ENCODE measurements at regions not wholly inside any gene's neighbourhood (a gene's known extent, or its start where the extent isn't known, plus 50 kb on each side); places are given as distances from the start of the nearest gene placed in this dataset.
A peak's percentile ranks its signal among the peaks of the same experiment; 100 is the strongest.

- no peak for DNase-seq
These were observed 141.9 kb upstream of the TECRL start for GRCh38 chr4:64551125-64551524.

- DNase-seq = no peak
These were observed 136.3 kb upstream of the TECRL start for GRCh38 chr4:64545593-64545992.

GRCh38 chr4:64539234-64539849, 130.1 kb upstream of the TECRL start:
- DNase-seq = peak; percentile 21 to 62

- peak in 1 of 2 experiments; percentile 5 for DNase-seq
These were observed 129.0 kb upstream of the TECRL start for GRCh38 chr4:64538219-64538618.

GRCh38 chr4:64533637-64534036, 124.4 kb upstream of the TECRL start:
- DNase-seq = no peak

GRCh38 chr4:64533159-64533558, 123.9 kb upstream of the TECRL start:
- no peak for DNase-seq

GRCh38 chr4:64520421-64520820, 111.2 kb upstream of the TECRL start:
- no peak for DNase-seq

- no peak for DNase-seq
These were observed 109.3 kb upstream of the TECRL start for GRCh38 chr4:64518600-64518999.

GRCh38 chr4:64516176-64516575, 106.9 kb upstream of the TECRL start:
- no peak for DNase-seq

- no peak for DNase-seq
These were observed 98.8 kb upstream of the TECRL start for GRCh38 chr4:64508089-64508488.

GRCh38 chr4:64503945-64504675, 94.9 kb upstream of the TECRL start:
- DNase-seq = no peak

GRCh38 chr4:64503416-64503815, 94.2 kb upstream of the TECRL start:
- no peak for DNase-seq

- no peak for DNase-seq
These were observed 88.2 kb upstream of the TECRL start for GRCh38 chr4:64497491-64497890.

GRCh38 chr4:64495946-64496345, 86.7 kb upstream of the TECRL start:
- DNase-seq = peak in 1 of 2 experiments; percentile 19

- no peak for DNase-seq
These were observed 80.4 kb upstream of the TECRL start for GRCh38 chr4:64489628-64490027.

GRCh38 chr4:64479338-64479737, 70.1 kb upstream of the TECRL start:
- no peak for DNase-seq

GRCh38 chr4:64477127-64477526, 67.9 kb upstream of the TECRL start:
- DNase-seq = no peak

- no peak for DNase-seq
These were observed 56.0 kb upstream of the TECRL start for GRCh38 chr4:64465263-64465662.

GRCh38 chr4:64464581-64464980, 55.3 kb upstream of the TECRL start:
- no peak for DNase-seq

Measured in NCI-H524 (cell line).